ENCODE measurements at regions not wholly inside any gene's neighbourhood (a gene's known extent, or its start where the extent isn't known, plus 50 kb on each side); places are given as distances from the start of the nearest gene placed in this dataset.

- no peaks in the 10 kb centered on the region for H4K20me1 ChIP-seq (ENCODE audit: control insufficient read depth, extremely low read depth, insufficient read depth, low read length)
- no peak overlapping the region for H3K27ac ChIP-seq (ENCODE audit: control insufficient read depth, insufficient read depth, low read length)
- no peaks in the 10 kb centered on the region for H3K9me3 ChIP-seq (ENCODE audit: control insufficient read depth, low read depth, low read length)
- no peak overlapping the region for H2AFZ ChIP-seq (ENCODE audit: control insufficient read depth, low read length)
- peaks cover 9% of the 10 kb centered on the region for H3K27me3 ChIP-seq (ENCODE audit: control insufficient read depth, extremely low read depth, insufficient read depth, low read length)
- no peaks in the 10 kb centered on the region for H3K79me2 ChIP-seq (ENCODE audit: control insufficient read depth, insufficient read depth, low read length)
- no peak overlapping the region for H3K4me3 ChIP-seq (ENCODE audit: control insufficient read depth in 2 of 3, extremely low read depth in 1 of 3, insufficient read depth in 2 of 3, low read depth in 1 of 3, low read length in 3 of 3)
- peaks cover 7% of the 10 kb centered on the region for H3K4me1 ChIP-seq (ENCODE audit: control insufficient read depth, extremely low read depth, insufficient read depth, low read length)
- no peak overlapping the region for H3K9ac ChIP-seq (ENCODE audit: control insufficient read depth, extremely low read depth, insufficient read depth, low read length)
- H3K4me2 ChIP-seq (ENCODE audit: control insufficient read depth, extremely low read depth, insufficient read depth, low read depth, low read length) = peak overlapping the region; percentile 17
- no peaks in the 10 kb centered on the region for H3K9me1 ChIP-seq (ENCODE audit: control insufficient read depth, extremely low read depth, insufficient read depth, low read length)
- no peaks in the 10 kb centered on the region for H3K36me3 ChIP-seq (ENCODE audit: control insufficient read depth in 2 of 2, extremely low read depth in 1 of 2, insufficient read depth in 2 of 2, low read length in 2 of 2)
- no peak for TF ChIP-seq EZH2 (IDR thresholded peaks at IDR 0.05; ENCODE audit: low read length)
- TF ChIP-seq, protein P1, sequence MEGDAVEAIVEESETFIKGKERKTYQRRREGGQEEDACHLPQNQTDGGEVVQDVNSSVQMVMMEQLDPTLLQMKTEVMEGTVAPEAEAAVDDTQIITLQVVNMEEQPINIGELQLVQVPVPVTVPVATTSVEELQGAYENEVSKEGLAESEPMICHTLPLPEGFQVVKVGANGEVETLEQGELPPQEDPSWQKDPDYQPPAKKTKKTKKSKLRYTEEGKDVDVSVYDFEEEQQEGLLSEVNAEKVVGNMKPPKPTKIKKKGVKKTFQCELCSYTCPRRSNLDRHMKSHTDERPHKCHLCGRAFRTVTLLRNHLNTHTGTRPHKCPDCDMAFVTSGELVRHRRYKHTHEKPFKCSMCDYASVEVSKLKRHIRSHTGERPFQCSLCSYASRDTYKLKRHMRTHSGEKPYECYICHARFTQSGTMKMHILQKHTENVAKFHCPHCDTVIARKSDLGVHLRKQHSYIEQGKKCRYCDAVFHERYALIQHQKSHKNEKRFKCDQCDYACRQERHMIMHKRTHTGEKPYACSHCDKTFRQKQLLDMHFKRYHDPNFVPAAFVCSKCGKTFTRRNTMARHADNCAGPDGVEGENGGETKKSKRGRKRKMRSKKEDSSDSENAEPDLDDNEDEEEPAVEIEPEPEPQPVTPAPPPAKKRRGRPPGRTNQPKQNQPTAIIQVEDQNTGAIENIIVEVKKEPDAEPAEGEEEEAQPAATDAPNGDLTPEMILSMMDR (optimal IDR thresholded peaks at IDR 0.05 in 1 of 3, IDR thresholded peaks at IDR 0.05 in 1 of 3, conservative IDR thresholded peaks at IDR 0.05 in 1 of 3; ENCODE audit: extremely low read depth in 1 of 3, insufficient read depth in 2 of 3, low read length in 3 of 3) = no peak
- DNase-seq (ENCODE audit: low read depth, low spot score) = no peak
- dilution Hi-C loops (cut with MboI; ENCODE audit: extremely low pct_ligation_motif_present, low sequenced_read_pairs) = no loop called here
- FAIRE-seq = peak; percentile 67
These were observed 65.3 kb downstream of the CUZD1 start for GRCh38 chr10:122780391-122780790.

DNA sequence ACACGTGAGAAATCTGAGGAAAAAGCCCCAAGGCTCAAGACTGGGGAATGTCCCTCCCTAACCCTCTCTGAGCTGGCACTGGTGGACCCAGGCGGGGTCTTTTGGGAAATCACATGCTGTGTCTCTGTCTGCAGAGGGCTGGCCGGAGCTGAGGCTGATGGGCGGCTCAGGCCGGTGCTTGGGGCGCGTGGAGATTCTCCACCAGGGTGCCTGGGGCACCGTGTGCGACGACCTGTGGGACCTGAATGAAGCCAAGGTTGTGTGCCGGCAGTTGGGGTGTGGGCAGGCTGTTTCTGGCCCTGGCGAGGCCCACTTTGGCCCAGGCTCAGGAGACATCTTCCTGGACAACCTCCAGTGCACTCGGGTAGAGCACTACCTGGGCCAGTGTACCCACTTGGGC is 65.7 kb downstream of the CUZD1 start:
- Histone ChIP-seq H3K27me3 (ENCODE audit: control insufficient read depth, extremely low read depth, insufficient read depth, low read length) (peaks cover 9% of the 10 kb centered on the region), H3K9me3 (ENCODE audit: control insufficient read depth, low read depth, low read length) (no peaks in the 10 kb centered on the region), H2AFZ (ENCODE audit: control insufficient read depth, low read length) (no peak overlapping the region), H3K9me1 (ENCODE audit: control insufficient read depth, extremely low read depth, insufficient read depth, low read length) (no peaks in the 10 kb centered on the region), H4K20me1 (ENCODE audit: control insufficient read depth, extremely low read depth, insufficient read depth, low read length) (no peaks in the 10 kb centered on the region), H3K4me1 (ENCODE audit: control insufficient read depth, extremely low read depth, insufficient read depth, low read length) (peaks cover 7% of the 10 kb centered on the region), H3K79me2 (ENCODE audit: control insufficient read depth, insufficient read depth, low read length) (no peaks in the 10 kb centered on the region), H3K4me2 (ENCODE audit: control insufficient read depth, extremely low read depth, insufficient read depth, low read depth, low read length) (no peak overlapping the region), H3K9ac (ENCODE audit: control insufficient read depth, extremely low read depth, insufficient read depth, low read length) (no peak overlapping the region), H3K27ac (ENCODE audit: control insufficient read depth, insufficient read depth, low read length) (no peak overlapping the region), H3K4me3 (ENCODE audit: control insufficient read depth in 2 of 3, extremely low read depth in 1 of 3, insufficient read depth in 2 of 3, low read depth in 1 of 3, low read length in 3 of 3) (no peak overlapping the region), H3K36me3 (ENCODE audit: control insufficient read depth in 2 of 2, extremely low read depth in 1 of 2, insufficient read depth in 2 of 2, low read length in 2 of 2) (no peaks in the 10 kb centered on the region)
- FAIRE-seq (no peak), DNase-seq (ENCODE audit: low read depth, low spot score) (no peak)
- dilution Hi-C loops (cut with MboI; ENCODE audit: extremely low pct_ligation_motif_present, low sequenced_read_pairs) = no loop called here
- TF ChIP-seq, protein P1 (optimal IDR thresholded peaks at IDR 0.05 in 1 of 3, IDR thresholded peaks at IDR 0.05 in 1 of 3, conservative IDR thresholded peaks at IDR 0.05 in 1 of 3; ENCODE audit: extremely low read depth in 1 of 3, insufficient read depth in 2 of 3, low read length in 3 of 3) = no peak
- no peak for TF ChIP-seq EZH2 (IDR thresholded peaks at IDR 0.05; ENCODE audit: low read length)
